AG09319 (cell line): ENCODE measurements at regions not wholly inside any gene's neighbourhood (a gene's known extent, or its start where the extent isn't known, plus 50 kb on each side); places are given as distances from the start of the nearest gene placed in this dataset.

Source experiments
- DNase-seq: peaks from one replicate; pipeline ENCODE4 v3.0.0-alpha.2; 2010; ENCODE audit warnings: low read depth; ENCODE audit errors: extremely low read depth
- CTCF ChIP-seq: IDR thresholded peaks from 2 replicates; pipeline ENCODE4 v1.5.1; 2011; ENCODE audit warnings: low read depth, mild to moderate bottlenecking, inconsistent platforms, low read length, moderate library complexity

GRCh38 chr16:13291591-13292333, 390.4 kb downstream of the SHISA9 start:
- DNase-seq, result no peak

GRCh38 chr16:13296206-13296605, 394.8 kb downstream of the SHISA9 start:
- no peak for DNase-seq
- TF ChIP-seq CTCF, result no peak

More at GRCh38 chr16:13291591-13292333, 390.4 kb downstream of the SHISA9 start:
- no peak for TF ChIP-seq CTCF

- no peak for DNase-seq
- no peak for TF ChIP-seq CTCF
Measured at GRCh38 chr16:13298666-13299065, 397.3 kb downstream of the SHISA9 start.

- no peak for DNase-seq
Measured at GRCh38 chr16:13300066-13300840, 398.9 kb downstream of the SHISA9 start.

GRCh38 chr16:13305019-13305755, 403.8 kb downstream of the SHISA9 start:
- DNase-seq, result no peak
- TF ChIP-seq CTCF, result no peak

More at GRCh38 chr16:13300066-13300840, 398.9 kb downstream of the SHISA9 start:
- TF ChIP-seq CTCF, result no peak

- no peak for DNase-seq
- no peak for TF ChIP-seq CTCF
Measured at GRCh38 chr16:13306161-13306995, 405.0 kb downstream of the SHISA9 start.
